Upper lobe of left lung (tissue), 6 donors: ENCODE measurements at regions not wholly inside any gene's neighbourhood (a gene's known extent, or its start where the extent isn't known, plus 50 kb on each side); places are given as distances from the start of the nearest gene placed in this dataset.

Experiments
- ATAC-seq, 2 donors: fragments of 200-7000 bp; cut with Tn5 transposase; one replicate each; pipeline ENCODE4 v1.9.1; 2022; ENCODE audit warnings: mild to moderate bottlenecking in 2 of 2, moderate library complexity in 2 of 2; ENCODE audit not compliant: low FRiP score in 2 of 2
- DNase-seq, 2 donors: peaks; one replicate each; pipeline ENCODE4 v3.0.0-alpha.2; 2019 to 2020
- H3K27ac ChIP-seq, 4 donors: fragments of 200-600 bp; sonication (generic); one replicate each; pipeline ENCODE4 v1.5.1; 2016 to 2019
- H3K27me3 ChIP-seq, 4 donors: fragments of 200-600 bp; sonication (generic); one replicate each; pipeline ENCODE4 v1.5.1; 2017 to 2019
- H3K36me3 ChIP-seq, 4 donors: fragments of 200-600 bp; sonication (generic); one replicate each; pipeline ENCODE4 v1.5.1; 2016 to 2019
- H3K4me1 ChIP-seq, 4 donors: fragments of 200-600 bp; sonication (generic); one replicate each; pipeline ENCODE4 v1.5.1; 2018 to 2019
- H3K4me3 ChIP-seq, 4 donors: fragments of 200-600 bp; sonication (generic); one replicate each; pipeline ENCODE4 v1.5.1; 2017 to 2019; ENCODE audit warnings: mild to moderate bottlenecking in 2 of 4, moderate library complexity in 1 of 4
- H3K9me3 ChIP-seq, 4 donors: fragments of 200-600 bp; sonication (generic); one replicate each; pipeline ENCODE4 v1.5.1; 2018 to 2019
- CTCF ChIP-seq, 6 experiments: fragments of 450-650 bp in 4 of 6; fragments of 200-600 bp in 2 of 6; sonication (generic) in 2 of 6; IDR thresholded peaks; one replicate each; pipeline ENCODE4 v1.5.1; 2016 to 2019; ENCODE audit warnings: antibody characterized with exemption in 6 of 6
- EP300 ChIP-seq, 4 donors: sonication (generic); formaldehyde crosslinking; IDR thresholded peaks; one replicate each; pipeline ENCODE4 v1.5.1; 2017; ENCODE audit warnings: antibody characterized with exemption in 4 of 4, control low read depth in 2 of 4
- POLR2A ChIP-seq, 4 donors: fragments of 450-650 bp; IDR thresholded peaks; one replicate each; pipeline ENCODE4 v1.5.1; 2016 to 2017; ENCODE audit warnings: antibody characterized with exemption in 4 of 4, mild to moderate bottlenecking in 2 of 4
- POLR2AphosphoS5 ChIP-seq, 2 donors: sonication (generic); formaldehyde crosslinking; IDR thresholded peaks; one replicate each; pipeline ENCODE4 v1.5.1; 2017; ENCODE audit warnings: antibody characterized with exemption in 2 of 2
- WGBS, 2 donors: methylation state at CpG; one replicate each; pipeline ENCODE4 v1.1.5; 2017 to 2018; 5-methylcytosine and 5-hydroxymethylcytosine counted together
- donor health status: DM: no; HTN: no; CAD: no; lungs with moderate emphysema.
- donor health status: DM: no; HTN: yes; CAD: no; lungs with severe emphysema.

GRCh38 chr5:71912021-71912420 is 192.9 kb downstream of the CARTPT start:
- 92 to 95% methylated on average over 1 of the region's 1 CpG for WGBS, 2 donors

GRCh38 chr5:71914281-71914680 is 193.0 kb upstream of the MAP1B start:
- Histone ChIP-seq H3K9me3 (peaks cover 0 to 3% (median 0%) of the 10 kb centered on the region in 4 donors), H3K27ac (no peak overlapping the region), H3K4me3 (no peak overlapping the region), H3K27me3 (no peaks in the 10 kb centered on the region), H3K4me1 (no peaks in the 10 kb centered on the region), H3K36me3 (no peaks in the 10 kb centered on the region)
- WGBS, 2 donors = 63 to 69% methylated on average over 2 of the region's 2 CpGs
- ATAC-seq = no peak
- TF ChIP-seq POLR2A (IDR thresholded peaks at IDR 0.05) = no peak
- TF ChIP-seq EP300 (IDR thresholded peaks at IDR 0.05) = no peak
- no peak for TF ChIP-seq CTCF (IDR thresholded peaks at IDR 0.05)
- no peak for TF ChIP-seq POLR2AphosphoS5 (IDR thresholded peaks at IDR 0.05)
- DNase-seq = no peak

More at GRCh38 chr5:71912021-71912420, 192.9 kb downstream of the CARTPT start:
- DNase-seq (no peak), ATAC-seq (no peak)
- no peak overlapping the region for H3K4me3 ChIP-seq
- H3K4me1 ChIP-seq = no peaks in the 10 kb centered on the region
- no peak for TF ChIP-seq POLR2A (IDR thresholded peaks at IDR 0.05)
- no peak for TF ChIP-seq CTCF (IDR thresholded peaks at IDR 0.05)
- no peak overlapping the region for H3K27ac ChIP-seq
- no peaks in the 10 kb centered on the region for H3K9me3 ChIP-seq
- H3K27me3 ChIP-seq = no peaks in the 10 kb centered on the region
- H3K36me3 ChIP-seq = no peaks in the 10 kb centered on the region

- Histone ChIP-seq H3K27ac (no peak overlapping the region), H3K36me3 (no peaks in the 10 kb centered on the region), H3K4me3 (no peak overlapping the region), H3K4me1 (peaks cover 0 to 12% (median 4%) of the 10 kb centered on the region in 4 donors), H3K27me3 (no peaks in the 10 kb centered on the region), H3K9me3 (peaks cover 0 to under 1% (median 0%) of the 10 kb centered on the region in 4 donors)
- ATAC-seq (peak in 1 of 2 donors; percentile 50), DNase-seq (no peak)
- no peak for TF ChIP-seq POLR2AphosphoS5 (IDR thresholded peaks at IDR 0.05)
- TF ChIP-seq CTCF (IDR thresholded peaks at IDR 0.05) = no peak
- TF ChIP-seq EP300 (IDR thresholded peaks at IDR 0.05) = no peak
- TF ChIP-seq POLR2A (IDR thresholded peaks at IDR 0.05) = no peak
These were observed 184.6 kb upstream of the MAP1B start for GRCh38 chr5:71922584-71923106.

GRCh38 chr5:71923755-71924154 is 183.5 kb upstream of the MAP1B start:
- ATAC-seq (no peak), DNase-seq (no peak)
- Histone ChIP-seq H3K27me3 (no peaks in the 10 kb centered on the region), H3K4me1 (peaks cover 0 to 12% (median 4%) of the 10 kb centered on the region in 4 donors), H3K9me3 (no peaks in the 10 kb centered on the region), H3K36me3 (no peaks in the 10 kb centered on the region), H3K27ac (no peak overlapping the region), H3K4me3 (no peak overlapping the region)
- WGBS, 2 donors = 91 to 100% methylated on average over 2 of the region's 2 CpGs
- TF ChIP-seq CTCF (IDR thresholded peaks at IDR 0.05) (no peak), POLR2A (IDR thresholded peaks at IDR 0.05) (no peak), EP300 (IDR thresholded peaks at IDR 0.05) (no peak), POLR2AphosphoS5 (IDR thresholded peaks at IDR 0.05) (no peak)

- ATAC-seq (no peak), DNase-seq (no peak)
- TF ChIP-seq POLR2AphosphoS5 (IDR thresholded peaks at IDR 0.05) (no peak), POLR2A (IDR thresholded peaks at IDR 0.05) (no peak), EP300 (IDR thresholded peaks at IDR 0.05) (no peak), CTCF (IDR thresholded peaks at IDR 0.05) (no peak)
- H3K4me3 ChIP-seq = no peak overlapping the region
- H3K27me3 ChIP-seq = no peaks in the 10 kb centered on the region
- H3K4me1 ChIP-seq = peaks cover 0 to 12% (median 4%) of the 10 kb centered on the region in 4 donors
- H3K27ac ChIP-seq = no peak overlapping the region
- no peaks in the 10 kb centered on the region for H3K9me3 ChIP-seq
- H3K36me3 ChIP-seq = no peaks in the 10 kb centered on the region
These were observed 182.9 kb upstream of the MAP1B start for GRCh38 chr5:71924325-71924724.
